Uterus (tissue), 2 donors: ENCODE measurements at regions not wholly inside any gene's neighbourhood (a gene's known extent, or its start where the extent isn't known, plus 50 kb on each side); places are given as distances from the start of the nearest gene placed in this dataset.

Source experiments
- POLR2A ChIP-seq, 2 donors: fragments of 450-650 bp; IDR thresholded peaks; one replicate each; pipeline ENCODE4 v1.6.1; 2016; ENCODE audit warnings: antibody characterized with exemption in 2 of 2, mild to moderate bottlenecking in 1 of 2, moderate library complexity in 1 of 2
- TF ChIP-seq, protein P1 (sequence below), 4 experiments: fragments of 200-600 bp in 2 of 4; fragments of 450-650 bp in 2 of 4; sonication (generic) in 2 of 4; IDR thresholded peaks; one replicate each; pipeline ENCODE4 v1.5.1; 2016 to 2019; ENCODE audit warnings: antibody characterized with exemption in 4 of 4, mild to moderate bottlenecking in 2 of 4, moderate library complexity in 1 of 4

DNA sequence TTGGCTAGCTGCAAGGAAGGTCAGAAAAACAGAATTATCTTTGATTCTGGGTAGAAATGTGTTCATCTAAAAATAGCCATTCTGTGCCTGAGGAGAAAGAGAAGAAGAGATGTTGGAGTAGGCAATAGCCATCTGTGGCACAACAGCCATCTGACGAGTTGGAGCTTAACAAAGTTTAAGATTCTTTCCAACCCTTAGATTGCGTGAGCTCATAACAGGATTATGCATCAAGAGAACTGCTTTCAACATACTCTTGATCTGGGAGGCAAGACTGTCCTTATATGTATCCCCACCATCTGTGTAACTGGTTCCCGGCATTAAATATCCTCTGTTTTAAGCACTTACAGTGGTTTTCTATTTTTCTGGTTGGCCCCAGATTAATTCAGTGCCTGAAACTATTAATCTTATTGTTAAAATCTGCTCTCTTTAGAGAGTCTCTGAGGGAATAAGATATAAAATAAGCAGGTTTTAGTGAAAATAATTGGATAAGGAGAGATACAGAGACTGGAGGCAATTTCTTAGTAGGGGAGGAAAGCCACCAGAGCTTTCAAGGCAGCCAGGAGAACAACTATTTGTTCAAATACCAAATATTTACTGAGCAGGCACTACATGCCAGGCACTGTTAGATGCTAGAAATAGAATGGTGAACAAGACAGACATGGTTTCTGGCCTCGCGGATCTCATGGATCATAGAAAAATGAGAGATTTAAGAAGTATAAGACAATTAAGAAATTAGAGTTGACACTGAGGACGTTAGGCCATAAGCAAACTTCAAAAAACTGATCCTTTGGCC is 398.0 kb downstream of the SMARCA1 start:
- TF ChIP-seq, protein P1, sequence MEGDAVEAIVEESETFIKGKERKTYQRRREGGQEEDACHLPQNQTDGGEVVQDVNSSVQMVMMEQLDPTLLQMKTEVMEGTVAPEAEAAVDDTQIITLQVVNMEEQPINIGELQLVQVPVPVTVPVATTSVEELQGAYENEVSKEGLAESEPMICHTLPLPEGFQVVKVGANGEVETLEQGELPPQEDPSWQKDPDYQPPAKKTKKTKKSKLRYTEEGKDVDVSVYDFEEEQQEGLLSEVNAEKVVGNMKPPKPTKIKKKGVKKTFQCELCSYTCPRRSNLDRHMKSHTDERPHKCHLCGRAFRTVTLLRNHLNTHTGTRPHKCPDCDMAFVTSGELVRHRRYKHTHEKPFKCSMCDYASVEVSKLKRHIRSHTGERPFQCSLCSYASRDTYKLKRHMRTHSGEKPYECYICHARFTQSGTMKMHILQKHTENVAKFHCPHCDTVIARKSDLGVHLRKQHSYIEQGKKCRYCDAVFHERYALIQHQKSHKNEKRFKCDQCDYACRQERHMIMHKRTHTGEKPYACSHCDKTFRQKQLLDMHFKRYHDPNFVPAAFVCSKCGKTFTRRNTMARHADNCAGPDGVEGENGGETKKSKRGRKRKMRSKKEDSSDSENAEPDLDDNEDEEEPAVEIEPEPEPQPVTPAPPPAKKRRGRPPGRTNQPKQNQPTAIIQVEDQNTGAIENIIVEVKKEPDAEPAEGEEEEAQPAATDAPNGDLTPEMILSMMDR (IDR thresholded peaks at IDR 0.05) = no peak
- TF ChIP-seq POLR2A (IDR thresholded peaks at IDR 0.05) = no peak
